HG03095 (cell line): ENCODE measurements at regions not wholly inside any gene's neighbourhood (a gene's known extent, or its start where the extent isn't known, plus 50 kb on each side); places are given as distances from the start of the nearest gene placed in this dataset.

Experiments
- ATAC-seq: cut with Tn5 transposase; IDR thresholded peaks from one replicate; pipeline ENCODE4 v1.9.1; 2021; ENCODE audit warnings: moderate library complexity; ENCODE audit not compliant: unreplicated experiment

DNA sequence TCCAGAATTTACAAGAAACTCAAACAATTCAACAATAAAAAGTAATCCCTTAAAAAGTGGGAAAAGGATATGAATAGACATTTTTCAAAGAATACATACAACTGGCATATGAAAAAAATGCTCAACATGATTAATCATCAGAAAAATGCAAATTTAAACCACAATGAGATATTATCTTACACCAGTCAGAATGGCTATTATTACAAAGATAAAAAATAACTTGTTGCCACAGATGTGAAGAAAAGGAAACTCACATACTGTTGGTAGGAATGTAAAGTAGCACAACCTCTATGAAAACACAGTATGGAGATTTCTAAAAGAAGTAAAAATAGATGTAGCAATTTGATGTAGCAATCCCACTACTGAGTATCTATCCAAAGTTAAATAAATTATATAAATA is 65.1 kb upstream of the DIAPH2 start:
- no peak for ATAC-seq

DNA sequence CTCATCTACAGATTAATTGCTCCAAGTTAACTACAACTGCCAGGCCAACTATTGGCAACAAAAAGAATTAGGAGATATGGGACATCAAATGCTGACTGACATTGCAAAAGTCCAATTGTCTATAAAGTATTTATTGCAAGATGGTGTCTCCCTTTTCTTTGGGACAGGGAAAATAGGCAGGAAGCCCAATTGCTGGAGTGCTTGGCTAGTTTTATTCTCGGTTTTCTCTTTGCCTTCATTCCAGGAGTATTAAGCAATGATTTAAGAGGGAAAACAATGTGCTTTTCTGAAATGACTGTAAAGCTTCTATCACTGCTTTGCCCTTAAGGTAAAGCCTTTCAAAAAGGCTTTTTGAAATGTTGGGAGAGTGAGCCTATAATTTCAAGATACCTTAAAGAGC is 62.8 kb upstream of the DIAPH2 start:
- no peak for ATAC-seq
